ENCODE measurements at regions not wholly inside any gene's neighbourhood (a gene's known extent, or its start where the extent isn't known, plus 50 kb on each side); places are given as distances from the start of the nearest gene placed in this dataset.
"Not testable (repeated sequence)": the region's sequence is repeated elsewhere in the genome, so short reads cannot be mapped to it uniquely, and the experiment has no call there.

DNA sequence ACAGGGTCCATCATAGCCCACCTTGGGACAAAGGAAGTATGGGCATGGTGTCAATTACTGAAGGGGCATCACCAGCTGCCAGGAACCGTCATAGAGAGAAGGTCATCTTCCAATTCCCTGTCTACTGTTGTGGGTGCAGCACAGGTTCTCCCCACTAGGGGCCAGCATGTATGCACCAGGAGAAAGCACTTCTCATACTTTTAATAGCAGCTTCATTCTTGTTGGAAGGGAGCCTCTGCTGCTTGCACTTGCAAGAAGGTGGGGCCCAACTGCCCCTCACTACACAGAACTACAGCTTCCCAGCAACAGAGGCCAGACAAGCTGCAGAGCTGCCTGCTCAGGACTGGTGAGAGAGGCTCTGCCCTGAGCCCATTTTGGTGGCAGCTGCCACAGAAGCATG, 182.2 kb downstream of the SPIN4 start:
- no CpG with 5 or more reads among the region's 1 CpG for WGBS, 4 donors
- H3K9me3 ChIP-seq; H3K4me1 ChIP-seq; intact Hi-C loops (cut with DNase I); H3K4me3 ChIP-seq; H3K27ac ChIP-seq; DNase-seq; H3K36me3 ChIP-seq; H3K27me3 ChIP-seq: not testable (repeated sequence)
- peak in 2 of 4 donors; percentile 28 to 54 for ATAC-seq

DNA sequence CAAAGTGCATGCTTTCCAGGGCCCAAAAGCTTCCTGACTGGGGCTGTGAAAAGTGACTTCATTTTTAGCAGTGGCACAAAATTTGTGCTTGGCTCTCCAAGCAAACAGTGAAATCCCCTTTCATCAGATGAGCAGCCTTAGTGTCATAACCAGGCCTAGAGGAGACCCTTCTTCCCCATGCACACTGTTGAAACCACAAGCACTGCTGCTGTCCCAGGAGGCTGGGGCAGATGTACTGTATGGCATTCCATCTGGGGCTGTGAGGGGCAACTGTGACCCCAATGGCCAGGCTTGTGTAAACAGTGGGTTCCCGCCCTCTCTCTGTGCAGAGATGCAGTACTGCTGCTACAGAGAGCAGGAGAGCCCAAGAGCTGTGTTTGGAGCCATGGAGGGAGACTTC, 184.1 kb downstream of the SPIN4 start:
- H3K9me3 ChIP-seq; H3K27ac ChIP-seq; H3K27me3 ChIP-seq; ATAC-seq; H3K4me3 ChIP-seq; H3K4me1 ChIP-seq; H3K36me3 ChIP-seq; intact Hi-C loops (cut with DNase I); DNase-seq: not testable (repeated sequence)
- no CpG with 5 or more reads among the region's 1 CpG for WGBS, 4 donors

DNA sequence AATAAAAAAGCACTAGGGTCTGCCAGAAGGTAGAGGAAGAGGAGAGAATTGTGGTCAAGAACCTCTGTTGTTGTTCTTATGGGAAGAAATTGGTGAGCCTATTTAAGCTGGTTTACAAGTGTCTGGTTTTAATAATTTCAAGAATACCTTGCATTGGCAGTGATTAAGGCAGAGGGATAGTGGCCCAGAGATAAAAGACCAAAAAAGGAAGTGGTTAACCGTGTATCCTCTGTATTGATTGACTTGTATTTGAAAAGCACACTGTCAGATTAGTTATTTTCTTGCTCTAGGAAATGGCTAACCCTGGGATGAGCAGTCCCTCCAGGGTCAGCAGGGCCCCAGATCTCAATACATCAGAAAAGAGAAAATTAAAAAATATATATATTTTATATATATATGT, 190.1 kb downstream of the SPIN4 start:
- no CpG with 5 or more reads among the region's 1 CpG for WGBS, 4 donors
- ATAC-seq; H3K27ac ChIP-seq; H3K4me1 ChIP-seq; H3K27me3 ChIP-seq; H3K9me3 ChIP-seq; DNase-seq; intact Hi-C loops (cut with DNase I); H3K4me3 ChIP-seq; H3K36me3 ChIP-seq: not testable (repeated sequence)

DNA sequence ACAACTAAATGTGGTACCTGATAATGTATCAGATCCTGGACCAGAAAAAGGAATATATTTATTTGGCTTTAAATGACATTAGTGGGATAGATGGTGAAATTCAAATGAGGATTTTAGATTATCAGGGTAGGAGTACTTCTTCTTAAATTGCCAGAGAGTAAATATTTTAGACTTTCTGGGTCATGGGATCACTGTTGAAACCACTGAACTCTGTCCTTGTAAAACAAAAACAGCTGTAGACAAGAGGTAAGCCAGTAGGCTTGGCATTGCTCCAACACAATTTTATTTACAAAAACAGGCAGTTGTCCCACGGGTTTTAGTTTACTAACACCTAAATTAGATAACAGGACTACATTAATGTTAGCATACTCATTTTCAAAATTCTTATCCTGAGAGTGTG, 190.8 kb downstream of the SPIN4 start:
- H3K9me3 ChIP-seq; H3K27ac ChIP-seq; ATAC-seq; intact Hi-C loops (cut with DNase I); DNase-seq; H3K36me3 ChIP-seq; H3K27me3 ChIP-seq; H3K4me1 ChIP-seq; H3K4me3 ChIP-seq: not testable (repeated sequence)
- WGBS, 4 donors, result no CpG with 5 or more reads among the region's 1 CpG

DNA sequence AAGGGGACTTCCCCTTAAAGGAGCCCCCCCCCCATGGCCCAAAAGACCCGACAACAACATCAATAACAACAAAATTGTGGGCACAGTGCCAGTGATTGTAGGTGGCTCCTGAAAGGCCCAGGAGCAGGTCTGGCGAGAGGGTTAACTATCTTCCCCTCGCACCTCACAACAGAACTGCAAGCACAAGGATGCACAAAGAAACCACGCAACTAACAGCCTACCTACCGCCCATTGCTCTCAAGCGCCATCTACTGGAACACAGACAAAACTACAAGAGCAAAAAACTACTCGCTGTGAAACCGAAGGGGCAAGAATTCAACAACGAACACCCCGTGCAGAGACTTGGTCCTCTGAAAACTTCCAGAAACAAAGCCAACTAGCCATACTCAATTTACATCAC, 205.6 kb downstream of the SPIN4 start:
- H3K36me3 ChIP-seq; H3K4me3 ChIP-seq; intact Hi-C loops (cut with DNase I); H3K27ac ChIP-seq; ATAC-seq; DNase-seq; H3K9me3 ChIP-seq; H3K4me1 ChIP-seq; H3K27me3 ChIP-seq: not testable (repeated sequence)
- WGBS, 4 donors, result no CpG with 5 or more reads among the region's 10 CpGs

DNA sequence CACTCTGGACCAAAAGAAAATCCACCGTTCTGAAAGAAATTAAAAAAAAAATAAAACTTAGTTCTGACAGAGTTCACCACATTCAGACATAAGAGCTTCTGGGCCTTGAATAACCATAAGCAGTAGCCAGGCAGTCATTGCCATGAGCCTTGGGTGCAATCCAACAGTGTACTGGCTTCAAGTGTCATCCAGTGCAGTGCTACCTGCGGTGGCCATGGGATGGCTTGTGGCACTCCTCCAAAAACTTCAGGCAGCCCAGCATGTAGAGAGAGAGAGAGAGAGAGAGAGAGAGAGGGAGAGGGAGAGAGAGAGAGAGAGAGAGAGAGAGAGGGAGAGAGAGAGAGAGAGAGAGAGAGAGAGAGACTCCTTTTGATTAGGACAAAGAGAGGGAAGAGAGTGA, 208.5 kb downstream of the SPIN4 start:
- intact Hi-C loops (cut with DNase I), result not testable (repeated sequence)
- no CpG with 5 or more reads among the region's 2 CpGs for WGBS, 4 donors

DNA sequence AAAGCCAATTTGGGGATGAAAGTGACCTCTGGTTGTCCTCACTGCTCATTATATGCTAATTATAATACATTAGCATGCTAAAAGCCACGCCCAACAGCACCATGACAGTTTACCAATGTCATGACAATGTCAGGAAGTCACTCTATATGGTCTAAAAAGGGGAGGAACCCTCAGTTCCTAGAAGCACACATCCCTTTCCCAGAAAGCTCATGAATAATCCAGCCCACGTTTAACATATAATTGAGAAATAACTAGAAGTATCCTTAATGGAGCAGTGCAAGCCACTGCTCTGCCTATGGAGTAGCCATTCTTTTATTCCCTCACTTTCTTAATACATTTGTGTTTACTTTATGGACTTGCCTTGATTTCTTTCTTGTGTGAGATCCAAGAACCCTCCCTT, 215.3 kb downstream of the SPIN4 start:
- intact Hi-C loops (cut with DNase I); H3K27me3 ChIP-seq; H3K9me3 ChIP-seq; H3K27ac ChIP-seq; H3K36me3 ChIP-seq; H3K4me3 ChIP-seq; DNase-seq; H3K4me1 ChIP-seq; ATAC-seq: not testable (repeated sequence)
- WGBS, 4 donors, result no CpG with 5 or more reads among the region's 2 CpGs

More for the DNA sequence above, 208.5 kb downstream of the SPIN4 start:
- not testable (repeated sequence) for H3K4me3 ChIP-seq, H3K36me3 ChIP-seq, ATAC-seq, H3K27ac ChIP-seq, DNase-seq, H3K9me3 ChIP-seq, H3K4me1 ChIP-seq, H3K27me3 ChIP-seq

DNA sequence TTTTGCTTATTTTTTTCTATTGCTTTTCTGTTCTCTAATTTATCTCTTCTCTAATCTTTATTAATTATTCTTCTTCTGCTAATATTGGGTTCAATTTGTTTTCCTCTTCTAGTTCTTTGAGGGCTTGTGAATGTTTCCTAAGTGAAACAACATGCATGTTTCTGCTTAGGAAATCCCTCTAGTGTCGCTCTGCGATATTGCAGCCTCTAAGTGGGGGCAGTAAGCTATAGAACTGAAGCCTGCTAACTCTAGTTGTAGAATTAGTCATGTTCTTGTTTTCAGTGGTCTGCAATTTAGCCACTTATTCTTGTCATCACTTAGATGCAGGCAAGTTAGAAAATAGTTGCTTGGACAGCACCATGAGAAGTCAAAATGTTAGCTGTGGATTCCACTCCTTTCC, 222.6 kb downstream of the SPIN4 start:
- TF ChIP-seq POLR2A (IDR thresholded peaks at IDR 0.05), result no peak
- TF ChIP-seq, protein P1, sequence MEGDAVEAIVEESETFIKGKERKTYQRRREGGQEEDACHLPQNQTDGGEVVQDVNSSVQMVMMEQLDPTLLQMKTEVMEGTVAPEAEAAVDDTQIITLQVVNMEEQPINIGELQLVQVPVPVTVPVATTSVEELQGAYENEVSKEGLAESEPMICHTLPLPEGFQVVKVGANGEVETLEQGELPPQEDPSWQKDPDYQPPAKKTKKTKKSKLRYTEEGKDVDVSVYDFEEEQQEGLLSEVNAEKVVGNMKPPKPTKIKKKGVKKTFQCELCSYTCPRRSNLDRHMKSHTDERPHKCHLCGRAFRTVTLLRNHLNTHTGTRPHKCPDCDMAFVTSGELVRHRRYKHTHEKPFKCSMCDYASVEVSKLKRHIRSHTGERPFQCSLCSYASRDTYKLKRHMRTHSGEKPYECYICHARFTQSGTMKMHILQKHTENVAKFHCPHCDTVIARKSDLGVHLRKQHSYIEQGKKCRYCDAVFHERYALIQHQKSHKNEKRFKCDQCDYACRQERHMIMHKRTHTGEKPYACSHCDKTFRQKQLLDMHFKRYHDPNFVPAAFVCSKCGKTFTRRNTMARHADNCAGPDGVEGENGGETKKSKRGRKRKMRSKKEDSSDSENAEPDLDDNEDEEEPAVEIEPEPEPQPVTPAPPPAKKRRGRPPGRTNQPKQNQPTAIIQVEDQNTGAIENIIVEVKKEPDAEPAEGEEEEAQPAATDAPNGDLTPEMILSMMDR (IDR thresholded peaks at IDR 0.05), result peak; percentile 14 to 60 (median 34)
- intact Hi-C loops (cut with DNase I), result no loop called here
- Histone ChIP-seq H3K4me1 (no peaks in the 10 kb centered on the region), H3K27me3 (peaks cover 0 to 4% (median 0%) of the 10 kb centered on the region in 9 donors), H3K4me3 (no peak overlapping the region), H3K27ac (no peak overlapping the region), H3K36me3 (no peaks in the 10 kb centered on the region), H3K9me3 (peaks cover 0 to 3% (median 0%) of the 10 kb centered on the region in 12 donors)
- DNase-seq, result no peak
- ATAC-seq, result no peak
- 0 to 4% (median 2%) methylated on average over 2 of the region's 2 CpGs for WGBS, 4 donors

All from heart left ventricle (tissue), 16 donors.